ENCODE measurements at regions not wholly inside any gene's neighbourhood (a gene's known extent, or its start where the extent isn't known, plus 50 kb on each side); places are given as distances from the start of the nearest gene placed in this dataset.

DNA sequence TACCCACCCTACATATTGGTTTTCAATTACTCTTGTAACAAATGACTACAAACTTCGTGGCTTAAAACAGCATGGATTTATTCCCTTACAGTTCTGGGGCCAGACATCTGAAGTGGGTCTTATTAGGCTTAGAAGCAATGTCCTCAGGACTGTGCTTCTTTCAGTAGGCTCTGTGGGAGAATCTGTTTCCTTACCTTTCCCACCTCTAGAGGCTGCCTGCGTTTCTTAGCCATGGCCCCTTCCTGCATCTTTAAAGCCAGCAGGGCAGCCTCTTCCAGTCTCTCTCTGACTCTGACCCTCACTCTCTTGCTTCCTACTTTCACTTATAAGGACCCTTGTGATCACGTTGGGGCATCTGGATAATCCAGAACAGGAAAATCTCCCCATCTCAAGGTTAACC, 252.5 kb upstream of the PGRMC2 start:
- BruUV-seq (replicated peaks), result no TSS peak
- Histone ChIP-seq H3K9me3 (replicated peaks; ENCODE audit: control insufficient read depth, insufficient read depth, low read depth, low read length) (no peaks in the 10 kb centered on the region), H3K9me1 (ENCODE audit: control insufficient read depth, insufficient read depth, low read length) (no peaks in the 10 kb centered on the region), H3K36me3 (ENCODE audit: control insufficient read depth, insufficient read depth, low read length) (no peaks in the 10 kb centered on the region), H3K9ac (ENCODE audit: insufficient read depth in 1 of 2, low read depth in 2 of 2, low read length in 2 of 2) (no peak overlapping the region), H2AFZ (ENCODE audit: low read depth, low read length) (0 out of 2 replicates have a peak overlapping the region, but pooled peaks have one; percentile 3), H3K79me2 (ENCODE audit: control insufficient read depth, insufficient read depth, low read length) (no peaks in the 10 kb centered on the region), H3K4me3 (no peak overlapping the region), H3K4me2 (ENCODE audit: insufficient read depth, low read length) (no peak overlapping the region), H4K20me1 (replicated peaks; ENCODE audit: control insufficient read depth, insufficient read depth, low read length) (no peaks in the 10 kb centered on the region), H3K27ac (ENCODE audit: extremely low read depth, low read depth, low read length) (no peak overlapping the region), H3K27me3 (ENCODE audit: control insufficient read depth in 2 of 2, insufficient read depth in 2 of 2, low read length in 2 of 2) (no peaks in the 10 kb centered on the region), H3K4me1 (replicated peaks in 1 of 2; ENCODE audit: control insufficient read depth in 2 of 2, insufficient read depth in 2 of 2, low read length in 2 of 2) (peaks cover 0 to 6% of the 10 kb centered on the region in 2 experiments; a peak in 3 of 5 replicates)
- peak; percentile 42 for FAIRE-seq
- in situ Hi-C loops (cut with MboI) (no loop called here), intact Hi-C loops (cut with micrococcal nuclease) (no loop called here)
- TF ChIP-seq RBM14 (IDR thresholded peaks at IDR 0.05; ENCODE audit: borderline replicate concordance, insufficient read depth, low read depth, low read length) (no peak), SNRNP70 (optimal IDR thresholded peaks at IDR 0.05; ENCODE audit: low read depth, low read length) (no peak), HMGN3 (IDR thresholded peaks at IDR 0.05; ENCODE audit: borderline replicate concordance, extremely low read depth, insufficient read length, low read depth, low read length) (no peak), SIX5 (IDR thresholded peaks at IDR 0.05; ENCODE audit: borderline replicate concordance in 1 of 2, insufficient read depth in 1 of 2, low read depth in 1 of 2, low read length in 2 of 2) (no peak), MYNN (IDR thresholded peaks at IDR 0.05) (no peak), MYNN (CRISPR knock-in tag; IDR thresholded peaks at IDR 0.05) (no peak)
- CTCF ChIA-PET (ENCODE audit: low intra/inter-chr PET ratio), result no interaction called here
- no peak for DNase-seq (ENCODE audit: extremely low read depth in 1 of 4, low spot score in 3 of 4)
- 5% methylated on average over 3 of the region's 3 CpGs for WGBS (ENCODE audit: insufficient coverage, low coverage, missing lambda C conversion rate)
- ATAC-seq, result peak; percentile 57
- POLR2A ChIA-PET, result no interaction called here
